Gastroesophageal sphincter (tissue), 3 donors: ENCODE measurements at regions not wholly inside any gene's neighbourhood (a gene's known extent, or its start where the extent isn't known, plus 50 kb on each side); places are given as distances from the start of the nearest gene placed in this dataset.

Experiments used
- CTCF ChIP-seq, 4 experiments: fragments of 200-600 bp in 2 of 4; fragments of 450-650 bp in 2 of 4; sonication (generic) in 1 of 4; IDR thresholded peaks; one replicate each; pipeline ENCODE4 v1.5.1; 2017 to 2019; ENCODE audit warnings: antibody characterized with exemption in 4 of 4, mild to moderate bottlenecking in 2 of 4, moderate library complexity in 2 of 4
- EP300 ChIP-seq: sonication (generic); formaldehyde crosslinking; IDR thresholded peaks from one replicate; pipeline ENCODE4 v1.6.1; 2017; ENCODE audit warnings: antibody characterized with exemption, mild to moderate bottlenecking
- POLR2A ChIP-seq, 2 donors: fragments of 450-650 bp; IDR thresholded peaks; one replicate each; pipeline ENCODE4 v1.6.1; 2017; ENCODE audit warnings: antibody characterized with exemption in 2 of 2, mild to moderate bottlenecking in 2 of 2, moderate library complexity in 1 of 2
- POLR2AphosphoS5 ChIP-seq: sonication (generic); formaldehyde crosslinking; IDR thresholded peaks from one replicate; pipeline ENCODE4 v1.6.1; 2017; ENCODE audit warnings: antibody characterized with exemption

GRCh38 chr1:177798614-177799013 is 171.2 kb downstream of the SEC16B start:
- no peak for TF ChIP-seq CTCF (IDR thresholded peaks at IDR 0.05)
- TF ChIP-seq POLR2A (IDR thresholded peaks at IDR 0.05), result no peak
- no peak for TF ChIP-seq EP300
- no peak for TF ChIP-seq POLR2AphosphoS5
